IPS-20b (cell line): ENCODE measurements at regions not wholly inside any gene's neighbourhood (a gene's known extent, or its start where the extent isn't known, plus 50 kb on each side); places are given as distances from the start of the nearest gene placed in this dataset.

Experiments
- H3K27ac ChIP-seq: one replicate; pipeline ENCODE4 v1.5.1; 2013; ENCODE audit warnings: low read length
- H3K27me3 ChIP-seq: 2 replicates; pipeline ENCODE4 v1.6.1; 2013; ENCODE audit warnings: mild to moderate bottlenecking, low read length, inconsistent platforms; ENCODE audit not compliant: insufficient read depth
- H3K36me3 ChIP-seq: 2 replicates; pipeline ENCODE4 v1.6.1; 2013; ENCODE audit warnings: low read depth, mild to moderate bottlenecking, inconsistent platforms, low read length, moderate library complexity; ENCODE audit not compliant: insufficient read depth
- H3K4me1 ChIP-seq: 2 replicates; pipeline ENCODE4 v1.6.1; 2013; ENCODE audit warnings: mild to moderate bottlenecking, control low read depth, inconsistent platforms, low read length, moderate library complexity; ENCODE audit not compliant: insufficient read depth
- H3K4me3 ChIP-seq: 2 replicates; pipeline ENCODE4 v1.5.1; 2013; ENCODE audit warnings: mild to moderate bottlenecking, low read length, inconsistent platforms
- H3K9ac ChIP-seq: 2 replicates; pipeline ENCODE4 v1.6.1; 2013; ENCODE audit warnings: low read depth, mild to moderate bottlenecking, inconsistent platforms, low read length, moderate library complexity
- H3K9me3 ChIP-seq: 2 replicates; pipeline ENCODE4 v1.6.1; 2013; ENCODE audit warnings: mild to moderate bottlenecking, low read depth, low read length, inconsistent platforms; ENCODE audit not compliant: insufficient read depth

- Histone ChIP-seq H3K27me3 (no peaks in the 10 kb centered on the region), H3K4me1 (no peaks in the 10 kb centered on the region; the same call in 1 of the 2 replicates), H3K27ac (no peak overlapping the region)
These were observed 129.5 kb downstream of the SLC38A6 start for GRCh38 chr14:61110316-61111082.

GRCh38 chr14:61109288-61109687 lies 128.2 kb downstream of the SLC38A6 start:
- Histone ChIP-seq H3K4me1 (peaks cover 1% of the 10 kb centered on the region), H3K27me3 (no peaks in the 10 kb centered on the region), H3K9ac (no peak overlapping the region), H3K4me3 (no peak overlapping the region), H3K36me3 (no peaks in the 10 kb centered on the region), H3K9me3 (peaks cover 9% of the 10 kb centered on the region), H3K27ac (no peak overlapping the region)

More at GRCh38 chr14:61110316-61111082, 129.5 kb downstream of the SLC38A6 start:
- peaks cover 21% of the 10 kb centered on the region for H3K9me3 ChIP-seq
- no peak overlapping the region for H3K9ac ChIP-seq
- H3K4me3 ChIP-seq: no peak overlapping the region
- no peaks in the 10 kb centered on the region for H3K36me3 ChIP-seq

- Histone ChIP-seq H3K9me3 (peaks cover 2% of the 10 kb centered on the region; the same call in 1 of the 2 replicates), H3K27ac (no peak overlapping the region), H3K4me3 (no peak overlapping the region), H3K9ac (no peak overlapping the region), H3K4me1 (peaks cover 8% of the 10 kb centered on the region), H3K36me3 (no peaks in the 10 kb centered on the region), H3K27me3 (no peaks in the 10 kb centered on the region)
These were observed 127.6 kb downstream of the SLC38A6 start for GRCh38 chr14:61108496-61109141.

- Histone ChIP-seq H3K4me1 (peaks cover 14% of the 10 kb centered on the region), H3K27ac (no peak overlapping the region), H3K9me3 (no peaks in the 10 kb centered on the region), H3K4me3 (no peak overlapping the region), H3K36me3 (no peaks in the 10 kb centered on the region), H3K27me3 (no peaks in the 10 kb centered on the region), H3K9ac (no peak overlapping the region)
These were observed 126.9 kb downstream of the SLC38A6 start for GRCh38 chr14:61107869-61108493.

GRCh38 chr14:61106959-61107641 lies 126.1 kb downstream of the SLC38A6 start:
- H3K9ac ChIP-seq: no peak overlapping the region
- no peaks in the 10 kb centered on the region for H3K27me3 ChIP-seq
- no peak overlapping the region for H3K27ac ChIP-seq
- H3K36me3 ChIP-seq: no peaks in the 10 kb centered on the region
- H3K4me1 ChIP-seq: peaks cover 22% of the 10 kb centered on the region
- H3K4me3 ChIP-seq: no peak overlapping the region
- H3K9me3 ChIP-seq: no peaks in the 10 kb centered on the region

- Histone ChIP-seq H3K27me3 (no peaks in the 10 kb centered on the region), H3K4me1 (peaks cover 26% of the 10 kb centered on the region), H3K36me3 (no peaks in the 10 kb centered on the region), H3K9me3 (no peaks in the 10 kb centered on the region), H3K27ac (no peak overlapping the region), H3K4me3 (no peak overlapping the region), H3K9ac (no peak overlapping the region)
These were observed 125.4 kb downstream of the SLC38A6 start for GRCh38 chr14:61106271-61106958.

- H3K27ac ChIP-seq: peak overlapping the region; percentile 23
- peak overlapping the region; percentile 1; the same call in 1 of the 2 replicates for H3K9ac ChIP-seq
- no peaks in the 10 kb centered on the region for H3K9me3 ChIP-seq
- no peaks in the 10 kb centered on the region for H3K27me3 ChIP-seq
- H3K4me3 ChIP-seq: no peak overlapping the region
- peaks cover 33% of the 10 kb centered on the region for H3K4me1 ChIP-seq
- no peaks in the 10 kb centered on the region for H3K36me3 ChIP-seq
These were observed 123.3 kb downstream of the SLC38A6 start for GRCh38 chr14:61104358-61104757.

- H3K36me3 ChIP-seq: no peaks in the 10 kb centered on the region
- peak overlapping the region; percentile 23 for H3K27ac ChIP-seq
- H3K9me3 ChIP-seq: peaks cover 2% of the 10 kb centered on the region
- H3K4me3 ChIP-seq: no peak overlapping the region
- H3K4me1 ChIP-seq: peaks cover 33% of the 10 kb centered on the region
- no peaks in the 10 kb centered on the region for H3K27me3 ChIP-seq
- H3K9ac ChIP-seq: peak overlapping the region; percentile 1; the same call in 1 of the 2 replicates
These were observed 122.7 kb downstream of the SLC38A6 start for GRCh38 chr14:61103541-61104339.

GRCh38 chr14:61102549-61103466 lies 121.8 kb downstream of the SLC38A6 start:
- H3K27ac ChIP-seq: peak overlapping the region; percentile 37
- H3K36me3 ChIP-seq: no peaks in the 10 kb centered on the region
- H3K9me3 ChIP-seq: peaks cover 11% of the 10 kb centered on the region
- H3K4me1 ChIP-seq: peaks cover 33% of the 10 kb centered on the region
- H3K4me3 ChIP-seq: no peak overlapping the region
- H3K9ac ChIP-seq: peak overlapping the region; percentile 1; the same call in 1 of the 2 replicates
- H3K27me3 ChIP-seq: no peaks in the 10 kb centered on the region
